Type B pancreatic cell (in vitro differentiated cells): ENCODE measurements at regions not wholly inside any gene's neighbourhood (a gene's known extent, or its start where the extent isn't known, plus 50 kb on each side); places are given as distances from the start of the nearest gene placed in this dataset.

Source experiments
- DNase-seq: peaks from one replicate; pipeline ENCODE4 v3.0.0; 2021; ENCODE audit warnings: mixed read lengths; ENCODE audit not compliant: unreplicated experiment; ENCODE audit errors: extremely low spot score
- H3K27ac Mint-ChIP-seq: 2 replicates; pipeline ENCODE4 v1.8.0; 2021; ENCODE audit warnings: mild to moderate bottlenecking, mixed read lengths
- H3K27me3 Mint-ChIP-seq: 2 replicates; pipeline ENCODE4 v1.8.0; 2021; ENCODE audit warnings: mixed read lengths
- H3K36me3 Mint-ChIP-seq: 2 replicates; pipeline ENCODE4 v1.8.0; 2021; ENCODE audit warnings: mixed read lengths
- H3K4me1 Mint-ChIP-seq: one replicate; pipeline ENCODE4 v1.8.0; 2021; ENCODE audit warnings: mixed read lengths; ENCODE audit not compliant: unreplicated experiment
- H3K4me3 Mint-ChIP-seq: 2 replicates; pipeline ENCODE4 v1.8.0; 2021; ENCODE audit warnings: mild to moderate bottlenecking, mixed read lengths
- H3K9me3 Mint-ChIP-seq: 2 replicates; pipeline ENCODE4 v1.8.0; 2021; ENCODE audit warnings: mixed read lengths
- TF ChIP-seq, protein P1 (sequence below): fragments of 200-600 bp; sonication (generic); conservative IDR thresholded peaks from 2 replicates; pipeline ENCODE4 v1.5.0; 2021; ENCODE audit warnings: antibody characterized with exemption, mild to moderate bottlenecking

DNA sequence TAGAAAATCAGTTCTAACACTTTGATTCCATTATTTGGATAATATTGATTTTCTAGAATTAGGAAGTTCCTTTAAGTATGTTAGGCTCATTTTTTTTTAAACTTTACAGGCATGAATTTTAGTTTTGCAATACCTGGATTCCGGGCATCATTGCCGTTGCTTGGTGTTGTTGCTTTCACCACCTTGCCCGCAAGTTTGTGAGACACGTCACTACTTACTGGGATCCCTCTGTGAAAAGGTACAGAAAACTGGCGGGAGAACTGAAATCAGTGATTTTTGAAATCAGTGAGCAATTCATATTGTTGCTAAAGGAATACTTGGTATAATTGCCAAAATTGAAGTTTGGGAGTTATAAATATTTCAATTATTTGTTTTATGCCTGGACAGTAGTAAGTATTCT, 232.3 kb upstream of the NPY start:
- DNase-seq = no peak
- Mint-ChIP-seq H3K4me1 (no peaks in the 10 kb centered on the region), H3K36me3 (no peaks in the 10 kb centered on the region), H3K9me3 (no peaks in the 10 kb centered on the region), H3K27me3 (peaks cover 31% of the 10 kb centered on the region), H3K4me3 (no peak overlapping the region), H3K27ac (no peak overlapping the region)
- TF ChIP-seq, protein P1, sequence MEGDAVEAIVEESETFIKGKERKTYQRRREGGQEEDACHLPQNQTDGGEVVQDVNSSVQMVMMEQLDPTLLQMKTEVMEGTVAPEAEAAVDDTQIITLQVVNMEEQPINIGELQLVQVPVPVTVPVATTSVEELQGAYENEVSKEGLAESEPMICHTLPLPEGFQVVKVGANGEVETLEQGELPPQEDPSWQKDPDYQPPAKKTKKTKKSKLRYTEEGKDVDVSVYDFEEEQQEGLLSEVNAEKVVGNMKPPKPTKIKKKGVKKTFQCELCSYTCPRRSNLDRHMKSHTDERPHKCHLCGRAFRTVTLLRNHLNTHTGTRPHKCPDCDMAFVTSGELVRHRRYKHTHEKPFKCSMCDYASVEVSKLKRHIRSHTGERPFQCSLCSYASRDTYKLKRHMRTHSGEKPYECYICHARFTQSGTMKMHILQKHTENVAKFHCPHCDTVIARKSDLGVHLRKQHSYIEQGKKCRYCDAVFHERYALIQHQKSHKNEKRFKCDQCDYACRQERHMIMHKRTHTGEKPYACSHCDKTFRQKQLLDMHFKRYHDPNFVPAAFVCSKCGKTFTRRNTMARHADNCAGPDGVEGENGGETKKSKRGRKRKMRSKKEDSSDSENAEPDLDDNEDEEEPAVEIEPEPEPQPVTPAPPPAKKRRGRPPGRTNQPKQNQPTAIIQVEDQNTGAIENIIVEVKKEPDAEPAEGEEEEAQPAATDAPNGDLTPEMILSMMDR = no peak

DNA sequence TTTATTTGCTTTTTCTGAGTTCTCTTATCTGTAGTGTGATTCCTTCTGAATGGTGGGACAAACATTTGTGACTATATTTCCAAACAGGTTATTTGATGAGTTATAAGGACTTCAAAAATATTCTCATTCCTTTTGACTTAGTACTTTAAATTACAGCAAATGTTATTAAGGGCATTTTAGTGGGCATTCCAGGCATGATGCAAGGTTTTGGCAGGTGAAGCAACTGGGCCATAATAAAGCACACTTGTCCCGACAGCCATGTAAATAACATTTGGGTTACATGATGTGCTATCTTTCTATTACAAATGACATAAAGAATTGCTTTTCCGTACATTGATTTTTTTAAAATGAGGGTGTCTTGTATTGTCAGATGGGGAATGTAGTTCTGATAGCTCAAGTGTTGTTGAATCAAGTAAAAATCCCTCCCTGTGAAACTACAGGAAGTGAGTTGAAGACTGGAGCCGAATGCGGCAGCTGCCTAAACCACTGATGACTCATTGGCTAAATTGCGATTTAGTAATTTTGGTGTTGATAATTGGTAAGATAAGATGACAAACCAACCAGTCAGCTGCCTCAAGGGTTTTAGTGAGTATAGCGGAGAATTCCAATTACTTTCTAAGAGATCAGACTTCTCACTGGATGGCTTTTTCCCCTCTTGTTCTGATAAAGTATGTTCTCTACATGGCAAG, 231.3 kb upstream of the NPY start:
- H3K27ac Mint-ChIP-seq = no peak overlapping the region
- peaks cover 31% of the 10 kb centered on the region for H3K27me3 Mint-ChIP-seq
- DNase-seq = no peak
- no peak overlapping the region for H3K4me3 Mint-ChIP-seq
- H3K9me3 Mint-ChIP-seq = no peaks in the 10 kb centered on the region
- TF ChIP-seq, protein P1 = no peak
- H3K4me1 Mint-ChIP-seq = no peaks in the 10 kb centered on the region
- no peaks in the 10 kb centered on the region for H3K36me3 Mint-ChIP-seq

DNA sequence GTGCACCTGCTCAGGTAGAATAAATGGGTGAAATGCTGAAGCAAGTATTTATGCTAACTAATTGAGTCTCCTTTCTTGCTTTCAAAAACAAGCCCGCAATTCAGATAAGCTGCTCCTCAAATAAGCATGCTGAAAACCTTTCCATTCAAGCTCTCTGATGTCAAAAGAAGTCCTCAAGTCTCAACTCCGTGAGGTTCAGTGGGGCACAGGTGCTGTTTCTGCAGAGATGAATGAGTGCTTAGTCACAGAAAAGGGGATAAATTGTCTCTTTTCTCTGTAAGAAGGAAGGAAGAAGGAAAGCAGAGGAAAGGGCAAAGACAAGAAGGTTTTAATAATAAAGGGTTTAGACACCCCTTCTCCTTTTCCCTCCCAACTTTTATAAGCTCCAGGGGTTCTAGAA, 229.8 kb upstream of the NPY start:
- TF ChIP-seq, protein P1 = no peak
- no peaks in the 10 kb centered on the region for H3K36me3 Mint-ChIP-seq
- no peaks in the 10 kb centered on the region for H3K4me1 Mint-ChIP-seq

DNA sequence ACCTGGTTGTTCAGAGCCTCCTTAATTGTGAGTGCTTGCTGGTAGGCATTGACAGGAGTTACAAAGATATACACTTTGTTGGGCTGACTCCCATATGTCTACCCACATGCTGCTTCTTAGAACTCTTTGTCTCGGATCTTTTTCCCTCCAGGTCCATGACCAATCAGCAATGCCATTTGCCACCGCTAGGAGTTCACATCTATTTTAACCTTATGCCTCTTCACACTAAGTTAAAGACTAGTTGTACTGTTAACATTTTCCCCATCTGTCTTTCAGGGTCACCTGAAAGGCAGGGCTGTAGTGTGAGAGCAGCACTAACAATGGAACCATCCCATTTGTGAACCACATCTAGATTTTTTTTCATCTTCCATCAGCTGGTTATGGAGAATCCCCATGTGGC, 226.7 kb upstream of the NPY start:
- no peak overlapping the region for H3K4me3 Mint-ChIP-seq
- no peaks in the 10 kb centered on the region for H3K36me3 Mint-ChIP-seq
- H3K4me1 Mint-ChIP-seq = no peaks in the 10 kb centered on the region
- peaks cover 5% of the 10 kb centered on the region for H3K9me3 Mint-ChIP-seq
- TF ChIP-seq, protein P1 = peak; percentile 53
- no peak for DNase-seq
- H3K27ac Mint-ChIP-seq = no peak overlapping the region
- peaks cover 28% of the 10 kb centered on the region for H3K27me3 Mint-ChIP-seq

More for the DNA sequence above, 229.8 kb upstream of the NPY start:
- Mint-ChIP-seq H3K27me3 (peaks cover 31% of the 10 kb centered on the region), H3K27ac (no peak overlapping the region), H3K9me3 (no peaks in the 10 kb centered on the region), H3K4me3 (no peak overlapping the region)
- no peak for DNase-seq

DNA sequence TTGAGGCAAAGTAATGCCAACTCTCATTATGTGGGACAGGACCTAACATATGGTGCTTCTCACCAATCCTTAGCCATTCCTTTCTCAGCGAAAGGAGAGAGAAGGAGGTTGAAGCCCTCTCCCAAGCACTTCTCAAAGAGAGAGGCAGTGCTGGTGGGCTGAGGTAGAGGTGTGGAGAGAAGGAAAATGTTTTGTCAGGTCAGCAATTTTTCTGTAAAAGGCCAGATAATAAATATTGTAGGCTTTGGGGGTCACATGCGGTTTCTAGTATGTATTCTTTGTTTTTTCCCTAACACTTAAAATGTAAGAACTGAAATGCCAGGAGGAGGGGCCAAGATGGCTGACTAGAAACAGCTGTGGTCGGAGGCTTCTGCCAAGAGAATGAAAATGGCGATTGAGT, 225.0 kb upstream of the NPY start:
- peaks cover 5% of the 10 kb centered on the region for H3K9me3 Mint-ChIP-seq
- TF ChIP-seq, protein P1 = no peak
- no peak overlapping the region for H3K4me3 Mint-ChIP-seq
- no peak for DNase-seq
- H3K4me1 Mint-ChIP-seq = no peaks in the 10 kb centered on the region
- no peak overlapping the region for H3K27ac Mint-ChIP-seq
- H3K27me3 Mint-ChIP-seq = peaks cover 12% of the 10 kb centered on the region
- no peaks in the 10 kb centered on the region for H3K36me3 Mint-ChIP-seq
